HUES64 (cell line): ENCODE measurements at regions not wholly inside any gene's neighbourhood (a gene's known extent, or its start where the extent isn't known, plus 50 kb on each side); places are given as distances from the start of the nearest gene placed in this dataset.

Experiments used
- H3K27ac ChIP-seq: 2 replicates; pipeline ENCODE4 v1.7.0; 2013; ENCODE audit warnings: low read depth, low read length, inconsistent platforms
- H3K27me3 ChIP-seq: 2 replicates; pipeline ENCODE4 v1.6.1; 2013; ENCODE audit warnings: mild to moderate bottlenecking, low read length; ENCODE audit not compliant: insufficient read depth
- H3K36me3 ChIP-seq: 2 replicates; pipeline ENCODE4 v1.6.1; 2013; ENCODE audit warnings: mild to moderate bottlenecking, low read length; ENCODE audit not compliant: insufficient read depth
- H3K4me1 ChIP-seq: 2 replicates; pipeline ENCODE4 v1.6.1; 2013; ENCODE audit warnings: mild to moderate bottlenecking, low read length, moderate library complexity; ENCODE audit not compliant: insufficient read depth
- H3K4me3 ChIP-seq: 2 replicates; pipeline ENCODE4 v1.5.1; 2013; ENCODE audit warnings: mild to moderate bottlenecking, low read length, moderate library complexity
- H3K9ac ChIP-seq: 2 replicates; pipeline ENCODE4 v1.6.1; 2013; ENCODE audit warnings: mild to moderate bottlenecking, low read depth, low read length
- H3K9me3 ChIP-seq: 2 replicates; pipeline ENCODE4 v1.6.1; 2013; ENCODE audit warnings: low read depth, low read length; ENCODE audit not compliant: insufficient read depth
- WGBS: fragments of 150-250, 120-280 bp; methylation state at CpG from one replicate; pipeline ENCODE4 v1.1.7; 2013; ENCODE audit warnings: missing lambda C conversion rate; 5-methylcytosine and 5-hydroxymethylcytosine counted together

DNA sequence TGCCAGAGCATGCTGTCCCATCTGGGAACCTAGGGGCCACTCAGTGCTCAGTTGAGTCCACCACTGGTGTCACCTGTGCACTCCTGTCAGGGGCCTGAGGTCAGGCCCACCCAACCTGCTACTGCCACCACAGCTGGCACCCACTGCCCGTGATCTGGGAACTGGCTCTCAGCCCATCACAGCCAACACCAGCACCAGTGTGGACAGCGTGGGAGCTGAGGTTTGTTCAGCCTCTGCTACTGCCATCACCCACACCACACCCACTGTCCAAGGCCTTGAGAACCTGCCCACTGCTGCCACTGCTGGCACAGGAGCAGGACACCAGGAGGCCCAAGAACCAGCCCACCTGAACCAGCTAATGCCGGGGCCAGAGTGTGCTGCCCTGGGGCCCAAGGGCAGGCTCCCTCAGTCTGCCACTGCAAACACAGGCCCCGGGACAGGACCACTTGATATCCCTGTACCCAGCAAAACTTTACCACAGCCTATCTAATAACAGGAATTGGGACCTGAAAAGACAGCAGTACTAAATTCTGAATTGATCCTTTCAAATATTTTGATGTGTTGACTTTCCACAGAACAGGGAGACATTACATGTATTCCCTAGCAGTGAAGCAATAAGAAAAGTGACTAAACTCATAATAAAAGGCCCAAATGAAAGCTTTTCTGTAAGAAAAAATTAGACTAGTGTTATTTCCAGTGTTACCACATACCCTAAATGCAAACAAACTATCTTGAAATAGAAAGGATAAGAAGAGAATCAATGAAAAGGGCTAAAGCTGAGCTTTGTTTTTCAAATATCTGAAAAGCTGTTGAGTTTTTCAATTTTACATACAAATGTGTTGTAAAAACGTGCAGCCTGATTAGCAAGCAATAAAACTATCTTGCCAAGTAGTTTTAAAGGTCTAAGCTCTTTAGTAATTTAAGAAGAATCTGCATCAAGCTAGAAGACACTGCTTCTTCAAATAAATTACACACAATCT lies 640.7 kb downstream of the METTL4 start:
- H3K4me1 ChIP-seq, result peaks cover 6% of the 10 kb centered on the region
- no peak overlapping the region for H3K9ac ChIP-seq
- 84% methylated on average over 5 of the region's 5 CpGs for WGBS
- H3K9me3 ChIP-seq, result no peaks in the 10 kb centered on the region
- no peaks in the 10 kb centered on the region for H3K27me3 ChIP-seq
- no peak overlapping the region for H3K27ac ChIP-seq
- no peaks in the 10 kb centered on the region for H3K36me3 ChIP-seq
- H3K4me3 ChIP-seq, result no peak overlapping the region

DNA sequence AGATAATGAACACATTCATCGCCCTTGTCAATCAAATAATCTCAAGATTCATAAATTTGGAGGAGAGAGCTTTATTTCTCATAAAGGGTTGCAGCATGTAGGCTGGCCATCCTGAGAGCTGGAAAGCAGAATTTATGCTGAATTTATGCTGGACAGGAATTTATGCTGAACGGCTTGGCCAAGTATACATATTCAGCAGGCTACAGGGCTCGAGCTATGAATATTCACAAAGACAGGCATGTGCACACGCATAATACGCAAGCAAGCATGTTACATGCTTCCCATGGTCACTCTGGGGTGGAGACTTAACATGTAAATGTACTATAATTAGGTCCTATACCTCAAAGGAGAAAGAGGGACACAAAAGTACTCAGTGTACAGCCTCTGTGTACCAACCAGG lies 618.8 kb downstream of the METTL4 start:
- Histone ChIP-seq H3K27ac (no peak overlapping the region), H3K36me3 (no peaks in the 10 kb centered on the region), H3K4me3 (no peak overlapping the region), H3K4me1 (no peaks in the 10 kb centered on the region), H3K9ac (no peak overlapping the region), H3K9me3 (no peaks in the 10 kb centered on the region), H3K27me3 (no peaks in the 10 kb centered on the region)
- WGBS, result 89% methylated on average over 5 of the region's 5 CpGs

DNA sequence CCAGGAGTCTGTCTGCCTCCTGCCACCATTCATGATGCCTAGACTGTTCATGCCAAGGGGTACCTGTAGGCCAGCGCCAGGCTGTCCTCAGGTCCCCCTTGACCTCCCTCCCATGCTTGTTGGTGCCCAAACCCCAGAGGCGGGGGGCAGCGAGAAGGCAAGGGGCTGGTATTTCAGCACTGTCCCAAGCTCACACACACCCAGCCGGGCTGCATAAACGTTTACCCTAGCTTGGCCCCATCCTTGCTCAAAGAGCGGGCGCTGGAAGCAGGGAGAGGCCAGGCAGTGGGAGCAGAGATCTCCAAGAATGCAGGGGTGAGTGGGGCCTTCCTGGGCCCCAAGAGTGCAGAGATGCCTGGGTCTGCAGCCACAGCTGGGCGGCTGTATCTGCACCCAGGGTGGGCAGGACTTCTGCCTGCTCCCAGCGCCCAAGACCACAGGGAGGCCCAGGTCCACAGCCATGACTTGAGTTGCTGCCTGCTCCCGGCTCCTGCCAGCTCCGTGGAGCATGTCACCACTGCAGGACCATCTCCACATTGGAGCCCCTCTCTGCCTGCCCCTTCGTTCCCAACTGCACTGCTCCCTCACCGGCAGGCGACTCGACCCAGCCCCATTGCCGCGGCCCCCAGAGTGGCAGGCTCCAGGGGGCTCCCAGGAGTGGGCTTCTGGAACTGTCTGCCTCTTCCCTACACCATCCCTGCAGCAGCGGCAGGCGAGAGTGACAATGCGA lies 616.6 kb downstream of the METTL4 start:
- Histone ChIP-seq H3K36me3 (no peaks in the 10 kb centered on the region), H3K9me3 (no peaks in the 10 kb centered on the region), H3K4me3 (no peak overlapping the region), H3K27me3 (no peaks in the 10 kb centered on the region), H3K27ac (no peak overlapping the region), H3K9ac (no peak overlapping the region), H3K4me1 (no peaks in the 10 kb centered on the region)
- 95% methylated on average over 20 of the region's 20 CpGs for WGBS

DNA sequence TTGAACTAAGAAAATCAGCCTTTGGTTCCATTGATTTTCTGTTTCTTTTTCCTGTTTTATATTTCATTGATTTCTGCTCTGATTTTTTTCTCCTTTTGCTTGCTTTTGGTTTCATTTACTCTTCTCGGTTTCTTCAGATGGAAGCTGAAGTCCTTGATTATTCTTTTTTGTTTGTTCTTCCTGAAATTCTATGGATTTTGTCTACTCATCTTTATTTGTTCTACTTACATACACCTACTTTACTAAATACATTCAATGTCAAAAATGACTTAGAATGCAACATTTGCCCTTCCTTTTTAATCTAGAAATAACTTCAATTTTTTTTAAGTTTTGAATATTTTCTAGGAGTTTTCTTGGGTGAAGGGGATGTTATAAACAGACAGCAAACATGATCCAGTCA lies 612.5 kb downstream of the METTL4 start:
- Histone ChIP-seq H3K9me3 (no peaks in the 10 kb centered on the region), H3K4me3 (no peak overlapping the region), H3K27me3 (no peaks in the 10 kb centered on the region), H3K9ac (no peak overlapping the region), H3K4me1 (no peaks in the 10 kb centered on the region), H3K27ac (no peak overlapping the region), H3K36me3 (no peaks in the 10 kb centered on the region)
- WGBS, result no CpG with 5 or more reads among the region's 1 CpG

DNA sequence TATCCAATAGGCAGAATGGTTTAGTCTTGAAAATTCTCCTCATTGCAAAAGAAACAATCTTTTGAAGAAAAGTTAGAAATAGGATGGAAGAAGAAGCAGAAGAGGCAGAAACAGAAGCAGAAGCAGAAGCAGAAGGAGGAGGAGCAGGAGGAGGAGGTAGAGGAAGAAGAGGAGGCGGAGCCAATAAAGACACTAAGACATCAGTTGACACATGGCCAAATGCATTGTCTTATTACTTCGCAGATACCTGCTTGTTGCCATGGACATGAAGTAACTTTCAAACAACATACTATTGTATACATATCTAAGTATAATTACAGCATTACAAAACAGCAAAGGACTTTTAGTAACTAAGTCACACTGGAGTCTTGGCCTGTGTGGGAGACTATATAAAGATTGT lies 606.3 kb downstream of the METTL4 start:
- 100% methylated on average over 1 of the region's 2 CpGs for WGBS
- H3K27me3 ChIP-seq, result no peaks in the 10 kb centered on the region

DNA sequence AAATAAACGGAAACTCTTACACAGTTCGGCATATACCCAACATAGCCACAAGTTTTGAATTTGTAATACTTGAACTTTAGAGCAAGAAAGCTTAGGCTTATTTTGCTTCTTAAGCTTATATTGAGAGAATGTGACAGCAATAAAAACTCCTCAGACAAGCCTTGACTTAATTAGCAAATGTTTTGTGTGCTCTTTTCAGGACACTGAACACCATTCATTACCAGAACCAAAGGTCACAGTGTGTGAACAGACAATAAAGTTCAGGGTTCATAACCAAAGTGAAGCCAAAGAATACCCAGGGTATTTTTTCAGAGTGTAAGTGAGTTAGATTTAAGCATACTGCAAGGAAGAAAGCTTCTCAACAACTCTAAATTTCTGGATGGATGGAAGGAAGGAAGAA lies 605.8 kb downstream of the METTL4 start:
- no peak overlapping the region for H3K9ac ChIP-seq
- 67% methylated on average over 1 of the region's 2 CpGs for WGBS
- peaks cover 16% of the 10 kb centered on the region for H3K4me1 ChIP-seq
- no peaks in the 10 kb centered on the region for H3K36me3 ChIP-seq
- no peak overlapping the region for H3K4me3 ChIP-seq
- no peak overlapping the region for H3K27ac ChIP-seq
- H3K27me3 ChIP-seq, result 0 out of 2 replicates have a peak, but pooled peaks cover 1% of the 10 kb centered on the region
- H3K9me3 ChIP-seq, result no peaks in the 10 kb centered on the region

More for the DNA sequence above, 606.3 kb downstream of the METTL4 start:
- H3K36me3 ChIP-seq, result no peaks in the 10 kb centered on the region
- peaks cover 16% of the 10 kb centered on the region for H3K4me1 ChIP-seq
- no peak overlapping the region for H3K27ac ChIP-seq
- no peak overlapping the region for H3K9ac ChIP-seq
- no peaks in the 10 kb centered on the region for H3K9me3 ChIP-seq
- no peak overlapping the region for H3K4me3 ChIP-seq

DNA sequence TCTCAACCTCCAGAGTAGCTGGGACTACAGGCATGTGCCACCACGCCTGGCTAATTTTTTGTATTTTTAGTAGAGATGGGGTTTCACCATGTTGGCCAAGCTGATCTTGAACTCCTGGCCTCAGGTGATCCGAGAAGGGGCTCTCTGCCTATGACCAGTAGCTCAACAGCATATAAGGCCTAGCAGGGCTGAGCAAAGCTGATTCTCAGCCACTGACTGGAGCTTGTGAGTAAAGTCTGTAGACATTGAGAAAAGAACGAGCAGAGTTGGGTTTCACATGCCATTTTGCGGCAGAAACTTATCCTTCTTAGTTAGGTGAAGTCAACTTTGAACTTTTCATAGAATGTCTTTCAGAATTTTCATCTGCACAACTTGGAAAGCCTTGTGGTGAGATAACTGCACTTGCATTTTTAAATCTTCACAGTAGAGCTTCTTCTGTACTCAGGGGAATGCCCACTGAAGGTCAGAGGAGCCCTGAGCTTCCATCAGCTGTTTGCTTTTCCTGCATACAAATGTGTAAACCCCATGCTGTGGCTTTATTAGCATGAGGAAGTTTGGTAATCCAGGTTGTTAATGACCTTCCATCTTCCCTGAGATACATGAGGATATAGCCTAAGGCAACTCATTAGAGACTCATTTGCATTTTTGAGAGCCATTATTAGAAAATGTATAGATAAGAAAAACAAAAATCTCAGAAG lies 602.4 kb downstream of the METTL4 start:
- H3K36me3 ChIP-seq, result no peaks in the 10 kb centered on the region
- H3K9me3 ChIP-seq, result no peaks in the 10 kb centered on the region
- H3K4me3 ChIP-seq, result no peak overlapping the region
- H3K4me1 ChIP-seq, result peaks cover 16% of the 10 kb centered on the region
- 88% methylated on average over 4 of the region's 4 CpGs for WGBS
- 0 out of 2 replicates have a peak, but pooled peaks cover 4% of the 10 kb centered on the region for H3K27me3 ChIP-seq
- H3K27ac ChIP-seq, result peak overlapping the region; percentile 48; the same call in 1 of the 2 replicates
- H3K9ac ChIP-seq, result no peak overlapping the region

DNA sequence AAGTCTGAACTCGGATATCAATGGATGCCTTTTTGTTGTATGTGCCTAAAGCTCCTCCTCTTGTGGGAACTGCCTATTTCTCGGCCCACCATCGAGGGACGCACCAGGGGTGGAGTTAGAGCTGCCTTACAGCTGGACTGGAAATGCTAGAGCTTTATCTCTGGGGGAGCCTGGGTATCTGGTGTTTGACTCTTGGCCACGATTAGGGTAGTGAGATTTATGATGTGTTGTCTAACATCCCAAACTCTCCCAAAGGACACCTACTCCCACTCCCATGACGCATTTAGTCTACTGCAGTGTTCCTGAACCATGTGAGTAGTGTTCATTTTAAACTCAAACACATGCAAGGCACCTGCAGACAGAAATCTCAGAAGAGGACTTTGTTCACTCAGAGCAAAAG lies 594.8 kb downstream of the METTL4 start:
- H3K27ac ChIP-seq, result no peak overlapping the region
- 94% methylated on average over 5 of the region's 6 CpGs for WGBS
- H3K36me3 ChIP-seq, result no peaks in the 10 kb centered on the region
- no peaks in the 10 kb centered on the region; the same call in 1 of the 2 replicates for H3K9me3 ChIP-seq
- H3K27me3 ChIP-seq, result no peaks in the 10 kb centered on the region
- no peak overlapping the region for H3K9ac ChIP-seq
- H3K4me3 ChIP-seq, result no peak overlapping the region
- no peaks in the 10 kb centered on the region for H3K4me1 ChIP-seq

DNA sequence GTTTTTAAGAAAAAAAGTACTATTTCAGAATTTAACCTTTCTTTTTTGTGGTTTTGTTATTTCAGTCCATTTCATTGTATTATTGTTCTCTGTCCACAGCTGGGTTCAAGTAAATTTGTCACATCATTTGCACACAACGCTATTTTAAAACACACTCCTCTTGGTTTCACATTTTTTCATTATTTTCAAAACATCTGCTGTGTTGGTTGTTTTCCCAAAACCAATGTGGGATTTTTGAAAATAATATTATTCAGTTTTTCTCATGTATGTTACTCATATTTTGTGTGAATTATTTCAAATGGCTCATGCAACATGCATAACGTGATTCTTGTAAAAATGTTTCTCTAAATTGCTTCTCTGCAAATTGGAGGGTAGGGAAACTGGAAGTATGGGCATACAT lies 589.2 kb downstream of the METTL4 start:
- Histone ChIP-seq H3K9ac (no peak overlapping the region), H3K27me3 (no peaks in the 10 kb centered on the region), H3K4me3 (no peak overlapping the region), H3K27ac (no peak overlapping the region), H3K4me1 (no peaks in the 10 kb centered on the region), H3K9me3 (no peaks in the 10 kb centered on the region; the same call in 1 of the 2 replicates), H3K36me3 (no peaks in the 10 kb centered on the region)
- 93% methylated on average over 2 of the region's 2 CpGs for WGBS

DNA sequence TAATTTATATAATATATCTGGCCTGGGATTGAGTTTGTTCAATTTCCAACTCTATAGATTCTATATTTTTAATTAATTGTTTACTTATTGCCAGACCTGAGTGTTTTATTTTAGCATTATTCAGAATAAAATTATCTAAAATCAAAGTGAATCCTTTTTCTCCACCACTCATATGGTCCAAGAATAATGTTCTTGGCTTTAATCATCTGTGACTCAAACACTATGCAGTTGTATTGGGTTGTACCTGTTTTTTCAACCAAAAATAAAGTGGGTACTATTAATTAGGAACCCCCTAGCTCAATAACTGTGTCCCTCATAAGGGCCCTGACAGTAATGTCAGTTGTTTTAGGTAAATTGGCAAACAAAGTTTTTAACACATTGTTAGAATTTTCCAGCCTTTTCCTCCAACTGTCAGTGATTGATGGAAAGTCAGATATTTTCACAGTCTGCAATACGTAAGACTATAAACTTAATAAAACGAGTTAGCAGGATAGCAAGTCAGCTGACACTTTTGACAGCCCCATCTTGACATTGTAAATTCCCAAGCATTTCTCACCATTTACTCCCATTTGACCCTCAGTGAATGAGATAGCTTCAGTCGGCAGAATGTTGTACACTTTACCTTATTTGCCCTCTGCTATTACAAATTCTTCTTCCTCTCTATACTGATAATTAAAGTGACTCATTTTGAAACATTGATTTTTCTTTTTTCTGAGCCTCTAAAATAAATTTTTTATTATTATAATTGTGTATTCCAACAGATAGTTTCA lies 587.4 kb downstream of the METTL4 start:
- Histone ChIP-seq H3K9ac (no peak overlapping the region), H3K4me1 (no peaks in the 10 kb centered on the region), H3K27me3 (no peaks in the 10 kb centered on the region), H3K9me3 (no peaks in the 10 kb centered on the region; the same call in 1 of the 2 replicates), H3K27ac (no peak overlapping the region), H3K4me3 (no peak overlapping the region), H3K36me3 (no peaks in the 10 kb centered on the region)
- WGBS, result 85% methylated on average over 3 of the region's 3 CpGs
